HG02943 (cell line): ENCODE measurements at regions not wholly inside any gene's neighbourhood (a gene's known extent, or its start where the extent isn't known, plus 50 kb on each side); places are given as distances from the start of the nearest gene placed in this dataset.
A peak's percentile ranks its signal among the peaks of the same experiment; 100 is the strongest.
"Not testable (repeated sequence)": the region's sequence is repeated elsewhere in the genome, so short reads cannot be mapped to it uniquely, and the experiment has no call there.

Experiments
- ATAC-seq: cut with Tn5 transposase; IDR thresholded peaks from one replicate; pipeline ENCODE4 v1.9.1; 2021; ENCODE audit warnings: mild to moderate bottlenecking, low read depth, moderate library complexity; ENCODE audit not compliant: unreplicated experiment

DNA sequence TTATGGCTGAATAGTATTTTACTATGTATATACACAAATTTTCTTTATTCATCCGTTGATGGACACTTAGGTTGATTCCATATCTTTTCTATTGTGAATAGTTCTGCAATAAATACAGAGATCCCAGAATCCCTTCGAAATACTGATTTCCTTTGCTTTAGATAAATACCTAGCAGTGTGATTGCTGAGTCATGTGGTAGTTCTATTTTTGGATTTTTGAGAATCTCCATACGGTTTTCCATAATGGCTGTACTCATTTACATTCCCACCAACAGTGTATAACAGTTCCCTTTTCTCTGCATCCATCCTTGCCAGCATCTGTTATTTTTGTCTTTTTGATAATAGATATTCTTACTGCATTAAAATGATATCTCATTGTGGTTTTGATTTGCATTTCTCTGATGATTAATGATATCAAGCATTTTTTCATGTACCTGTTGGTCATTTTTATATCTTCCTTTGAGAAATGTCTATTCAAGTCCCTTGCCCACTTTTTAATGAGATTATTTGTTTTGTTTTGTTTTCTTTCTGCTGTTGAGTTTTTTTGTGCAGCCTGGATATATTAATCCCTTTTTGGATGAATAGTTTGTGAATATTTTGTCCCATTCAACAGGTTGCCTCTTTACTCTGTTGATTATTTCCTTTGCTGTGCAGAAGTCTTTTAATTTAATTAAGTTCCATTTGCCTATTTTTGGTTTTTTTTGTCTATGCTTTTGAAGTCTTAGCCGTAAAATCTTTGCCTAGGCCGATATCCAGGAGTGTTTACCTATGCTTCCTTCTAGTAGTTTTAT is 466.7 kb upstream of the TENM3 start:
- ATAC-seq = no peak

DNA sequence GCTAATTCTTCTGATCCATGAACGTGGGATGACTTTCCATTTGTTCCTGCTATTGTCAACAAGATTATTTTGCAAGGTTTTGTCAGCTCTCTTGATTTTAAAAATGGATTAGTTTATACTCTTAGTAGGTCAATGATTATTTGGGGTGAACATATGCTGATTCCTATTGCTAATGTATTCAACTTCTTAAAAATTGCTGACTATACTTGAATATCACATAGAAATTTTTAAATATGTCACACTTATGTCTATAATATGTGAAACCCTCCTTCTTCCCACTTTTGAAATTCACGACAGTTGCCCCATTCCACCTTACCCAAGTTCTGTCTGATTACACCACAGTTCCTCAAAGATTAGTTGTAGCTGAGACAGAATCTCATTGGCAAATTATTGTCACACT is 465.7 kb upstream of the TENM3 start:
- no peak for ATAC-seq

DNA sequence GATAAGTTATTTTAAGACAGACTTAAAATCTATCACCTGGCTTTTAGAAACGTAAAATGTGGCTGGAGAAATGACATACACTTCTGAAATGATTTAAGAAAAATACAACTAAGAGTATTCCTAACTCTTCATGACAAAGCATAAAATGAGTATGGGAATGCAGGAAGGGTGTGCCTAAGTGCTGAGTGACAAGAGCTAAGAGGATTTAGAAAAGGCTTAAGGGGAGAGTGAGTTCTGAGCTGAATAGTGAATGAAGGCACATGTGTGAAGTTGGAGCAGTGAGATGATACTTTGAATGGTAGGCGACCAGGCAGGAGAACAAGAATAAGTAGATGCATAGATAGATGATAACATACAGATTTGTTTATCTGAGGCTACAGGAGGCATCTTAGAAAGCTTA is 458.3 kb upstream of the TENM3 start:
- ATAC-seq = no peak

DNA sequence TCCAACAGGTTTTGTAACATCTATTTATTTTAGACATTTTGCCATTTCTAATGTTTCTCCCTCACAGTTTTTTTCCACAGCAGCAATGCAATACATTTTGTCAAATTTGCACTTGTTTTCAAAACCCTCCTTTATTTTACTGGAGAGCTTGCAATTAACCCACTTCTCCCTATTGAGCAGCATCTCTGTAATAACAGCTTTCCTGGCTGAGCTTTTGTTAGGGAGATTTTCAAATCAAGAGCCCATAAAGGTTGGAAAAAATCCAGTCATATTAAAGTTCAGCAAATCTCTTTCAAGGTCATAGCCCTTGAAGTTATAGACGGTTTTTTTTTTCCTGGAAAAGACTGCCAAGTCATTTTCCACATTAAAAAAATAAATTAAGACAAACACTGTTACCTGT is 450.6 kb upstream of the TENM3 start:
- ATAC-seq = no peak

DNA sequence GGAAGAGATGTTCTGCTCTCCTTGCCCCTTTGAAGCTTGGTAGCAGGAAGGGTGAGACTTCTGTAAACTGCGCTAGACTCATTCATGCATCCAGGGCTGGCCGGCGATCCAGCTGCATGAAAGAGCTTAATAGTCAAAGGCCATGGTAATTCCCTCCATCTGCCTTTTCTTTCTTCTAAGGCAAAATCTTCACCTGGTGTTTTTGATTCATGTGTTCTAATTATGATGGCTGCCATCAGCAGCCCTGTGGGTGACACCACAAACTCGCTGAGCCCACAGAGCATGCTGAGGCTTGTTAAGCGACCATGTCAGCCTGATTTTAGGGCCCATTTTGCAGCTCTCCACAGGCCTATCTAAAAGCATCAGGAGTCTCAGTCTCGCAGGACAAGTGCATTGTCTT is 450.1 kb upstream of the TENM3 start:
- no peak for ATAC-seq

DNA sequence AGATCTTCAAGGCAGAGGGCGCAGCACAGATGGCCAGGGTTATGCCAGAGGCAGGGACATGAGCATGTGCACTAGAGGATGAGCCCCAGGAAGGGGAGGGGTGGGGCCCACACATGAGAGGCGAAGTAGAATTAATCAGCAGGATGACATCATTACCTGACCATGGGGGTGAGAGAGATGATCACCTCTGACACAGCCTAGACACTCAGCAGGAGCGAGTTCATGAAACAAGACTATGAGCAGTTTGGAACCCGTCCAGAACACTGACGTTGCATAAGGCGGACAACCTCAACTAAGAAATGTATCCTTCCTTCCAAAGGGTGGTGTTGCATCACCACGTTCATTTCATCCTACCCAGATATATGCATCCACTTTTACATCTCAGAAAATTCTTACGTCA is 446.7 kb upstream of the TENM3 start:
- no peak for ATAC-seq

DNA sequence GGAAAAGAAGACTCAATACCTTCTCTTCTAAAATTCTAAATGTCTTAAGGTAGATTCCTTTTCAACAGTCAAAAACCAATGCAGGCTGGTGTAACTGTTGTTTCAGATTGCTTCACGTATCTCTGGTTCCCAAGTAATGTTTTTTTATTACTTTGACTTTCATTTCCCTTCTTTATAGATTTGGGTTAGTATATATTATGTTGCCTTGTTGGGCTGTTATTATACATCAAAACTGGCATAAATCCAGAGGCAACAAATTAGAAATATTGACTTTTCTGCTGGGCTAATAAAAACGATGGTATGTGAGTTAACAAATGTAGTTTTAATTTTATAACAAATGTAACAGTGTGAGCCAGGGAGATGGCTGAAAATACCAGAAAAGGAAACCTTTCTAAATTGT is 444.7 kb upstream of the TENM3 start:
- ATAC-seq = no peak

DNA sequence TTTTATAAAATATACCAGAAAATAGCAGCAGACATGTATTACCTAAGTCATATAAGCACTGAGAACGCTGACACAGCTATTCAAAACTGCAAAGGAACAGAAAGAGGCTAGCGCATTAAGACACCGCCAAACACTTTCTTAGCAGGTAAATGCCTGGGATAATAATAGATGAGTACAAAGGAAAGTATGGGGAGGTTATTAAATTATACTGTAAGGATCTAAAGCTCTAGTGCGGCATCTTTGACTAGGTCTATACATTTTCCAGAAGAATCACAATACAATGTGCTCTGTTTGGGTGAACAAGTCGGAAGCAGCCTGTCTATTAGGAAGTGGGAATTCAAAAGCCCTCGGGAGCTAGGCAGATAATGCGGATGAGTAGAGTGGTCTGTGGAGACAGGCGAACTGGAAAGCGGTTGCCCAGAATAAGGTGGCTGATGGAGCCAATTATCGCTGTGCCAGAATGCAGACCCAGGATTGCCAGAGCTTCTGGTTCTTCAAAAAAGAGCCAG is 443.6 kb upstream of the TENM3 start:
- no peak for ATAC-seq

DNA sequence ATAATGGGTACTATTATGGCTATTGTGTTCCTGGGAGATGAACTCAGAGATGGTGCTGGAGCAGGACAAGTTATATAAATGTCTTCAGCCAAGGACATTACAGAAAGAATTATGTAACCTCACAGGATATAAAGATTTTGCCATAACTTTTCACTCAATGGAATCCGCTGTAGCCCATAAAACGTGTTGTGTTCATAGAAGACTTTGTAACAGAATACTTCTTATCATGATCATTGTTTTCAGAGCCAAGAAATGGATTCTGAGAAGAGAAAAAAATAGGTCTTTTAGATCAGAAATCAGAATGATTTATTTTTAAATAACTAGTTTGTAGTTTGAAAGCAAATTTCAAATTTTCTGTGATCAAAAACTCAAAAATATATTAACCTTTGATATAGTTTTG is 441.0 kb upstream of the TENM3 start:
- no peak for ATAC-seq

DNA sequence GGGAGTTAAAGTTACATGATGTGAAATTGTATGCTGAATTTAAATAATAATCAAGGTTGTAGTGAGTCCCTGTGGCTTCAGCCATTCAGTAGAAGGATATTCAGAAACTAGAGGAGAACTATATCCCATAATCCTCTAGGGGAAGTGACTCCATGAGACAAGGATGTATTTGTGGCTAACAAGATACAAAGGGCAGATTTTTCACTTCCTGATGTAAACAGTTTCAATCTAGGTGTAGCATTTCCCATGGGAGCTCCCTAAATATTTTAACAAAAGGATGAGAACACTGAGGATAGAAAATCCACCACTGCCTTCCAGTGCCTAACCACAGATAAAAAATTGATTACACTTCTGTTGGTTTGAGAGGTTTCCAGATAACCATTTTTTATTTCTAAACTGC is 435.4 kb upstream of the TENM3 start:
- no peak for ATAC-seq

DNA sequence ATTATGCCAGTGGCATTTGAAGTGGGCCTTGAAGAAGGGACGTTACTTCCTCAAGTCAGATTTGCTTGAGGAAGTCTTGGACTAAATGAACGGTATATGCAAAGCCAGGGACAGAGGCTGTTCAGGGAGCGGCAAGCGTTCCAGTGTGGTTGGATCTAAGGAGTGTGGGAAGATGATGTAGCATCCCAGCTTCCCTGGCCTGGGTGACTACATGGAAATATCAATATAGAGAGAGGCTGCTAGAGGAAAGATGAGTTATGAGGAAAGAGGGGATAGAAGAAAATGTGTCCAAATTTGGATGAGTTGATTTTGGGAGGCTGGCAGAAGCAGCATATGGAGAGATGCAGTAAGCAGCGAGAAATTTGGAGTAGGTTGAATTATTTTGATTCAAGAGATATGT is 432.5 kb upstream of the TENM3 start:
- no peak for ATAC-seq

DNA sequence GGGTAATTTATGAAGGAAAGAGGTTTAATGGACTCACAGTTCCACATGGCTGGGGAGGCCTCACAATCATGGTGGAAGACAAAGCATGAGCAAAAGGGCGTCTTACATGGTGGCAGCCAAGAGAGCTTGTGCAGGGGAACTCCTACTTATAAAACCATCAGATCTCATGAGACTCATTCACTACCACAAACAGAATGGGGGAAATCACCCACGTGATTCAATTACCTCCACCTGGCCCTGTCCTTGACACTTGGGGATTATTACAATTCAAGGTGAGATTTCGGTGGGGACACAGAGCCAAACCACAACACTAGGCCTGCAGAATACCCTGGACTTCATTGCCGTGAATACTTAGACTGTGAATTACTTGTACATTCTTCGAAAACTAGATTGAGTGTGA is 431.7 kb upstream of the TENM3 start:
- not testable (repeated sequence) for ATAC-seq

DNA sequence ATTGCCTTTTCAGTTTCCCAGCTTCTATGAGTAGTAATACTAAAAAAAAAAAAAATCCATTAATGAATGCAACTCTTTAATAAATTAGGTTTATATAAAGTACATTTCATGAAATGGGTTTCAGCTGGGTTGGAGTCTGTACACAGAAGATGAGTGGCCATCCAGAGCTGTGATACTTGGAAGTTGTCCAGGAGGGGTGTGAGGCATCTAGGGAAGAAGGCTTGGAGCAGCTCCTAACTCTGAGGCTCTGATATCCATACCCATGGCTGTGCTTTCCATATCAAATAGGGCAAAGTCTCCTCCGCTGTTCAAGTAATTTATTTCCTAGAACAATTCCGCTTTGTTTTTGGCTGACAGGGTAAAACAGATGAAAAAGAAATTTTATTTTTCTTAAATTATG is 423.3 kb upstream of the TENM3 start:
- no peak for ATAC-seq

DNA sequence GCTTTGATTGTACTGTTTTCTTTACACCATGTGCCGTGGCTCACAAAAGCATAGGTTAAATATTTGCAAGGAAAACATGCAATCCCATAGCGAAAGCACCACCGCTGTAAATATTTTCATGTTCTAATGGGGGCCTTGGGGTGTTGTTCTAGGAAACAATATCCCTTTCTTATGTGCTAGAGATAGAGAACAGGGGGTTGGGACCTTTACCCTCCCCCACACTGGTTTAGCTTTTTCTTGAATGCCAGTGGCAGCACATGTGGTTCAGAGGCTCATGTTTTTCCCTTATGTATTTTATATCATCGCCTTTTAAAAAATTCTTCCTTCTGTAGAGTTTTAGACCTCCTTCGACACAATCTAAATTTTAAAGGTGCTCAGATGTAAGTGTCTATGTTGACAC is 422.6 kb upstream of the TENM3 start:
- no peak for ATAC-seq

DNA sequence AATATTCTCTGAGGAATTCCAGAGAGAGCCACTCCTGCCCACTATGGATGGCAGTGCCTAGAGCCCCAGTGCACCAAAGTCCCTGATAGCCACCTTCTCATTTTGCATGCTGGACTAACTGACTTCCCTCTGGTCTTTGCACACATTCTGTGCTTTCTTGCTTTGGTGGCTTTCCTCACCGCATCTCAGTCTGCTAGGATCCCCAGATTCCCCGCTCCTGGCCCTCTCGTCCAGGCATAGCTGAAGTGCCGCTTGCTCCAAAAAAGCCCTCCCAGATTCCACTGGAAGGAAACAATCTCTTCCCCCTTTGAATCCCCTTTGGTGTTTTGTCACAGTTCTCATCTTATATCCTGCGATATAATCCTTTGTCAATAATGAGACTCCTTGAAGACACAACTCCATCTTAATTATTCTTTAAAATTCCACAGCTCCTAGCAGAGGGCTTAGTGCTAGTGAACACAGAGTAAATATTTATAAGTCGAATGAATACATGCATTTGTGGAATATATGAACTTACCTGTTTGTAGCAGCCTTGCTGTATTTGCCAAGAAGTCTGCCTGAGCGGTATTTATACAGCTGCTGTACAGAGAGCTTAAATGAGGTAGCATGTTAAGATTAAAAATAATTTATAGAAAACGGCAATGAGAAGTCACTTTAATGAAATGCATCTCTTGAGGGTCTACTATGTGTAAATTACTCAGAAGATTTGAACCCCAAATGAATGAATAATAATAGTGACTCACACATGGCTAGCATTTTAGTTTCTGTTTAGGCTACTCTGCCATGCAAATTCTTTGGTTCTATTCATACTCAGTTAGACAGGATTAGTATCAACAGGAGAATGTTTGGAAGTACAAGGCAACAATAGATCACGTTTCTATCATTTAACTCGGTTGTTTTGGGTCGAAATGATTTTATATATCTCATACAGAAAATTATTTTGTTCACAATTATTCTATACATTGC is 421.9 kb upstream of the TENM3 start:
- ATAC-seq = no peak

DNA sequence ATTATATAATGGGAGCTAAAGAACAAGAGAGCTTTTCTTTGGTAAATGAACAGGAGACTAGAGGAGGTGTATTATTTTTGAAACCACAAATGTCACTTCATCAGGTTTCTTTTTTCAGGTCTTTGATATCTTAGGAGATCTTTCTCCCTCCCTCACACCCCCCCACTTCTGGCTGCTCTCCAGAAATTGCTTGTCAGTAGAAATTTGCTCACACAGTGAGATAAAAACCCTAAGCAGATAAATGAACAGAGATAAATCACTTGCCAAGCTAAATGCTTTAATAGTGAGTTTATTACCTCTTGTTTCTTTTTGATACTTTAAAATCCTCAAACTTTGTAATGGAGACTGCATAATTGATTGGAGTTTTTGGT is 421.2 kb upstream of the TENM3 start:
- no peak for ATAC-seq

DNA sequence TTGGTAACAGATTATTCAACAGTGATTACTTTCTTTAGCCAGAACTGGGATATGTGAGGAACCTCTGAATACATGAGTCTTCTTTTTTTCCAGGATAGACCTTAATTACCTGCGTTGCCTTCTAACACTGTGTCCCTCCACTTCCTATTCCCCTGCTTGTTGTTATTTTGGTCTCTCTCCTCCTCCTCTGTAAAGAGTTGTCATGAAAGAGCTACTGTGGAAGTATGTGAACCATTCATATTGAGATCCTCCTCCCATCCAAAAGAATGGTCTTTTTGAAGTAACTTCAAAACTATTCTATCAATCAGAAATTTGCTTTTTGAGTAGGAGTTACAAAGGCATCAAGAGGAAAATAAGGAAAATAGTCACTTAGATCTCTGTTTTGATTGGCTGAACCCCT is 420.0 kb upstream of the TENM3 start:
- ATAC-seq = no peak

DNA sequence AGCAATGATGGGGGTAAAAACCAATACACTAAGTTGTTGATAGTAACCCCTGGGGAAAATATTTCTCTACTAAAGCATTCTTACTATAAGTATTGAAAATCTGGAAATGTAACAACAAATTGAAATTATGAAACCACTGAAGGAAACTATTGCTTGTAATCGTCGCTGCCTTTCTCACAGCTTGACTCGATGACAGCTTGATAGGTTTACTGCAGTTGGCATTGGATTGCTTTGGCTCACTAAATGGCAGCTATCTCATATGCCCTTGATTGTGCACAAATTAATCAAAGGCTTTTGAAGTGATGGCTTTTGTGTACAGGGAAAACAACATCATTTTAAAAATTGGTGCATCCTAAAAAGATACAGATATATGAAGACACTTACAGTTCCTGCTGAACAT is 419.6 kb upstream of the TENM3 start:
- ATAC-seq = no peak

DNA sequence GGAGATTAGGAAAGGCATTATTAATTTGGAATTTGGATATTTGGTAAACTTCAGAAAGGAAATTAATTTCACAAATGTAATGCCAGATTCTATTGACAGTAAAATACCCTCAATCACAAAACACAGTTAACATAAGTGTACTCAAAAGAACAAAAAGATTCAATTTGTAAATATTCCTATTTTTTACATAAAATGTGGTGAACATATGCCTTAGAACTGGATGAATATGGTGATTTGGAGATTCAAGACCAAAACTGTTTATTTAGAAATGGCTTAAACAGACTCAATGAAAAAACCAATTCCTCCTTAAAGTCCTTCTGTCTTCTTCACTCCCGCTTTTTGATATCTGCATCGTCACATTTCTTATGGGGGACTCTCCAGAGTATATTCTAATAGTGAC is 417.6 kb upstream of the TENM3 start:
- ATAC-seq = no peak

DNA sequence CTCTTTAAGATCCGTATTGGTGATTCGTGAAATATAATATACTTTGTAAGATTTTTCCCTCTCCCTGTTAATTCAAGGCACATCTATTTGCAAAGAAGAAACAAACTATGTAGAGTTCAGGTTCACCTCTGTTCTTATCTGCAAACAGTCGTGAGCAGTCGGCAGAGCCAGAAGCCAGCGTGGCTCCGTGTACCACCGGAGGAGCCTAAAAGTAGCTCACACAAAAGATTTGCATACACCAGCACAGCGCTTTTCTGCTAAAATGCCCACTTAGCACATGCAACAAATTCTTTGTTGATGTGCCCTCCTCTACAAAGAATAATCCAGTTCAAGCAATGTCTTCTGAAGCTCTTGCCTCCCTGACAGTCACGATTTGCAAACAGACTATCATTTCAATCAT is 416.0 kb upstream of the TENM3 start:
- no peak for ATAC-seq

DNA sequence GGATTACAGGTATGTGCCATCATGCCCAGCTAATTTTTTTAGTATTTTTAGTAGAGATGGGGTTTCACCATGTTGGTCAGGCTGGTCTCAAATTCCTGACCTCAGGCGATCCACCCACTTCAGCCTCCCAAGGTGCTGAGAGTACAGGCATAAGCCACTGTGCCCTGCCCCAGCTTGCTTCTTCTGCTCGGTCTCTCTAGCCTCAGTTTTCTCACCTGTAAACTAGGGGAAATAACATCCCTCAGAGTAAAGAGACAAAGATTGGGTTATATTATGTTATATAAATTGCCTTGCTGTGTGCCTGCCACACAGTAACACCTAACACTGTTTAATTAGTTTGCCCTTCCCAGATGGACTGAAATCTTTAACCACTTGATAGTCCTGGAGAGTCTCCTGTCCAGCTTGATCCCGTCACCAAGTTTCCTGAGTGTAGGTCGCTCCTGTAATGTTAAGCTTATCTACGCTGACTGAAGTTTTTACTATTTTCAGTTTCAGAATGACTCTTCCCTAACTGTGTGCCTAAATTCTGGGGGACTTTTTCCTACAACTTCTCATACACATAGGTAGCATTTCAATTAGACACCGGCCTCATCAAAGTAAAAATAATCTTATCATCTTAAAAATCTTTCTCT is 412.7 kb upstream of the TENM3 start:
- peak; percentile 59 for ATAC-seq
